Tibial nerve (tissue), 4 donors: ENCODE measurements at regions not wholly inside any gene's neighbourhood (a gene's known extent, or its start where the extent isn't known, plus 50 kb on each side); places are given as distances from the start of the nearest gene placed in this dataset.

ENCODE experiments used
- DNase-seq, 2 donors: peaks; one replicate each; pipeline ENCODE4 v3.0.0-alpha.2; 2019; ENCODE audit warnings: low spot score in 2 of 2
- H3K27ac ChIP-seq, 4 donors: fragments of 200-600 bp; sonication (generic) in 3 of 4; one replicate each; pipeline ENCODE4 v1.5.1; 2017 to 2019; ENCODE audit warnings: mild to moderate bottlenecking in 1 of 4
- H3K27me3 ChIP-seq, 2 donors: fragments of 200-600 bp; sonication (generic) in 1 of 2; one replicate each; pipeline versions ENCODE4 v1.5.1 to v1.6.0; 2017 to 2019
- H3K36me3 ChIP-seq, 3 donors: fragments of 200-600 bp; sonication (generic); one replicate each; pipeline ENCODE4 v1.5.1; 2018 to 2019
- H3K4me1 ChIP-seq, 4 donors: fragments of 200-600 bp; sonication (generic) in 3 of 4; one replicate each; pipeline ENCODE4 v1.5.1; 2017 to 2019
- H3K4me3 ChIP-seq, 4 donors: fragments of 200-600 bp; sonication (generic) in 3 of 4; one replicate each; pipeline ENCODE4 v1.5.1; 2017 to 2019; ENCODE audit warnings: mild to moderate bottlenecking in 1 of 4, moderate library complexity in 1 of 4
- H3K9me3 ChIP-seq, 4 donors: fragments of 200-600 bp; sonication (generic) in 3 of 4; one replicate each; pipeline ENCODE4 v1.5.1; 2017 to 2019
- CTCF ChIP-seq, 5 experiments: fragments of 200-600 bp in 3 of 5; fragments of 450-650 bp in 2 of 5; sonication (generic) in 3 of 5; IDR thresholded peaks; one replicate each; pipeline ENCODE4 v1.5.1; 2016 to 2019; ENCODE audit warnings: antibody characterized with exemption in 5 of 5, mild to moderate bottlenecking in 3 of 5, moderate library complexity in 2 of 5
- EP300 ChIP-seq, 2 donors: sonication (generic); formaldehyde crosslinking; IDR thresholded peaks; one replicate each; pipeline ENCODE4 v1.6.1; 2017; ENCODE audit warnings: antibody characterized with exemption in 2 of 2, mild to moderate bottlenecking in 1 of 2
- POLR2A ChIP-seq, 2 donors: fragments of 450-650 bp; IDR thresholded peaks; one replicate each; pipeline ENCODE4 v1.6.1; 2017; ENCODE audit warnings: antibody characterized with exemption in 2 of 2, mild to moderate bottlenecking in 2 of 2, moderate library complexity in 2 of 2
- WGBS, 2 donors: methylation state at CpG; one replicate each; pipeline ENCODE4 v1.1.5; 2018; 5-methylcytosine and 5-hydroxymethylcytosine counted together

GRCh38 chr4:95898226-95898625, 58.3 kb downstream of the PDHA2 start:
- no peaks in the 10 kb centered on the region for H3K4me1 ChIP-seq
- WGBS, 2 donors: 89 to 92% methylated on average over 2 of the region's 2 CpGs
- H3K9me3 ChIP-seq: no peaks in the 10 kb centered on the region
- no peak overlapping the region for H3K27ac ChIP-seq
- H3K4me3 ChIP-seq: no peak overlapping the region
- no peak for TF ChIP-seq POLR2A (IDR thresholded peaks at IDR 0.05)
- TF ChIP-seq EP300 (IDR thresholded peaks at IDR 0.05): no peak
- TF ChIP-seq CTCF (IDR thresholded peaks at IDR 0.05): no peak
- no peaks in the 10 kb centered on the region for H3K27me3 ChIP-seq
- DNase-seq: no peak
- no peaks in the 10 kb centered on the region for H3K36me3 ChIP-seq

- no peak for TF ChIP-seq POLR2A (IDR thresholded peaks at IDR 0.05)
- TF ChIP-seq EP300 (IDR thresholded peaks at IDR 0.05): no peak
- TF ChIP-seq CTCF (IDR thresholded peaks at IDR 0.05): no peak
- no peaks in the 10 kb centered on the region for H3K9me3 ChIP-seq
- no peak overlapping the region for H3K4me3 ChIP-seq
- no peaks in the 10 kb centered on the region for H3K27me3 ChIP-seq
- 82 to 92% methylated on average over 1 of the region's 1 CpG for WGBS, 2 donors
- no peak overlapping the region for H3K27ac ChIP-seq
- H3K4me1 ChIP-seq: no peaks in the 10 kb centered on the region
- DNase-seq: no peak
- H3K36me3 ChIP-seq: no peaks in the 10 kb centered on the region
Measured at GRCh38 chr4:95909211-95909610, 69.3 kb downstream of the PDHA2 start.

GRCh38 chr4:95910749-95911148, 70.9 kb downstream of the PDHA2 start:
- TF ChIP-seq POLR2A (IDR thresholded peaks at IDR 0.05) (no peak), CTCF (IDR thresholded peaks at IDR 0.05) (no peak), EP300 (IDR thresholded peaks at IDR 0.05) (no peak)
- Histone ChIP-seq H3K9me3 (no peaks in the 10 kb centered on the region), H3K4me1 (no peaks in the 10 kb centered on the region), H3K4me3 (no peak overlapping the region), H3K27me3 (no peaks in the 10 kb centered on the region), H3K36me3 (no peaks in the 10 kb centered on the region), H3K27ac (no peak overlapping the region)
- DNase-seq: no peak
- 45 to 52% methylated on average over 2 of the region's 2 CpGs for WGBS, 2 donors

GRCh38 chr4:95921470-95921869, 81.6 kb downstream of the PDHA2 start:
- peaks cover 0 to 15% (median 2%) of the 10 kb centered on the region in 4 donors for H3K9me3 ChIP-seq
- H3K36me3 ChIP-seq: no peaks in the 10 kb centered on the region
- H3K4me1 ChIP-seq: no peaks in the 10 kb centered on the region
- no peaks in the 10 kb centered on the region for H3K27me3 ChIP-seq
- H3K27ac ChIP-seq: no peak overlapping the region
- TF ChIP-seq EP300 (IDR thresholded peaks at IDR 0.05) (no peak), CTCF (IDR thresholded peaks at IDR 0.05) (no peak), POLR2A (IDR thresholded peaks at IDR 0.05) (no peak)
- no peak overlapping the region for H3K4me3 ChIP-seq
- DNase-seq: no peak

GRCh38 chr4:95929448-95930064, 89.7 kb downstream of the PDHA2 start:
- 48 to 64% methylated on average over 1 of the region's 1 CpG for WGBS, 2 donors
- H3K4me3 ChIP-seq: no peak overlapping the region
- DNase-seq: no peak
- no peak overlapping the region for H3K27ac ChIP-seq
- H3K9me3 ChIP-seq: peaks cover 0 to 43% (median 4%) of the 10 kb centered on the region in 4 donors
- H3K36me3 ChIP-seq: no peaks in the 10 kb centered on the region
- no peak for TF ChIP-seq EP300 (IDR thresholded peaks at IDR 0.05)
- no peak for TF ChIP-seq CTCF (IDR thresholded peaks at IDR 0.05)
- no peaks in the 10 kb centered on the region for H3K4me1 ChIP-seq
- H3K27me3 ChIP-seq: no peaks in the 10 kb centered on the region
